Activated naive CD8-positive, alpha-beta T cell treated with anti-CD3 and anti-CD28 coated beads, Interleukin-2, amount 50 U/mL, for 16 hours (primary cell): ENCODE measurements at regions not wholly inside any gene's neighbourhood (a gene's known extent, or its start where the extent isn't known, plus 50 kb on each side); places are given as distances from the start of the nearest gene placed in this dataset.

Source experiments
- DNase-seq: peaks from one replicate; pipeline ENCODE4 v3.0.0-alpha.2; 2020; ENCODE audit warnings: low read depth, low spot score

- DNase-seq: no peak
Measured at GRCh38 chr16:47971225-47971624, 184.6 kb downstream of the ABCC12 start.

GRCh38 chr16:47970291-47970931 lies 185.4 kb downstream of the ABCC12 start:
- no peak for DNase-seq

GRCh38 chr16:47967374-47967773 lies 188.4 kb downstream of the ABCC12 start:
- DNase-seq: no peak

GRCh38 chr16:47966325-47966724 lies 189.5 kb downstream of the ABCC12 start:
- no peak for DNase-seq

- no peak for DNase-seq
Measured at GRCh38 chr16:47965439-47965838, 190.4 kb downstream of the ABCC12 start.

GRCh38 chr16:47958726-47959125 lies 197.1 kb downstream of the ABCC12 start:
- DNase-seq: no peak

GRCh38 chr16:47956916-47957315 lies 198.9 kb downstream of the ABCC12 start:
- no peak for DNase-seq

GRCh38 chr16:47949714-47950113 lies 206.1 kb downstream of the ABCC12 start:
- DNase-seq: no peak

- DNase-seq: no peak
Measured at GRCh38 chr16:47949276-47949675, 206.5 kb downstream of the ABCC12 start.

GRCh38 chr16:47947723-47948122 lies 208.1 kb downstream of the ABCC12 start:
- DNase-seq: no peak

GRCh38 chr16:47946092-47946491 lies 209.7 kb downstream of the ABCC12 start:
- no peak for DNase-seq

- DNase-seq: no peak
Measured at GRCh38 chr16:47944589-47944988, 211.2 kb downstream of the ABCC12 start.

GRCh38 chr16:47943235-47943634 lies 212.6 kb downstream of the ABCC12 start:
- no peak for DNase-seq

- no peak for DNase-seq
Measured at GRCh38 chr16:47940466-47940865, 215.3 kb downstream of the ABCC12 start.

- no peak for DNase-seq
Measured at GRCh38 chr16:47939680-47940079, 216.1 kb downstream of the ABCC12 start.

GRCh38 chr16:47938272-47938671 lies 217.5 kb downstream of the ABCC12 start:
- DNase-seq: no peak

- DNase-seq: no peak
Measured at GRCh38 chr16:47928008-47928407, 227.8 kb downstream of the ABCC12 start.

- no peak for DNase-seq
Measured at GRCh38 chr16:47927330-47927729, 228.5 kb downstream of the ABCC12 start.

GRCh38 chr16:47925811-47926460 lies 229.9 kb downstream of the ABCC12 start:
- no peak for DNase-seq

GRCh38 chr16:47924950-47925349 lies 230.8 kb downstream of the ABCC12 start:
- no peak for DNase-seq

- DNase-seq: no peak
Measured at GRCh38 chr16:47921535-47921934, 234.3 kb downstream of the ABCC12 start.

GRCh38 chr16:47920709-47921108 lies 235.1 kb downstream of the ABCC12 start:
- no peak for DNase-seq

GRCh38 chr16:47917118-47917517 lies 238.7 kb downstream of the ABCC12 start:
- DNase-seq: no peak

GRCh38 chr16:47916266-47916665 lies 239.5 kb downstream of the ABCC12 start:
- no peak for DNase-seq
